Karpas-422 (cell line): ENCODE measurements at regions not wholly inside any gene's neighbourhood (a gene's known extent, or its start where the extent isn't known, plus 50 kb on each side); places are given as distances from the start of the nearest gene placed in this dataset.

Experiments used
- DNase-seq: peaks from one replicate; pipeline ENCODE4 v3.0.0-alpha.2; 2015
- H2AFZ ChIP-seq: fragments of 200-600 bp; sonication (generic); 2 replicates; pipeline ENCODE4 v1.6.1; 2014; ENCODE audit warnings: antibody characterized with exemption, low read length, mixed read lengths
- H3K27ac ChIP-seq: fragments of 200-600 bp; sonication (generic); 2 replicates; pipeline ENCODE4 v1.5.1; 2014; ENCODE audit warnings: mild to moderate bottlenecking, low read length, moderate library complexity
- H3K27me3 ChIP-seq: fragments of 200-600 bp; sonication (generic); 2 replicates; pipeline ENCODE4 v1.6.1; 2014; ENCODE audit warnings: low read length, mixed read lengths
- H3K36me3 ChIP-seq: fragments of 200-600 bp; sonication (generic); 2 replicates; pipeline ENCODE4 v1.6.1; 2014; ENCODE audit warnings: low read length, mixed read lengths; ENCODE audit not compliant: insufficient read depth
- H3K4me1 ChIP-seq: fragments of 200-600 bp; sonication (generic); 2 replicates; pipeline ENCODE4 v1.6.1; 2014; ENCODE audit warnings: mild to moderate bottlenecking, low read length, mixed read lengths
- H3K4me2 ChIP-seq: fragments of 200-600 bp; sonication (generic); 2 replicates; pipeline ENCODE4 v1.6.1; 2014; ENCODE audit warnings: low read length, low read depth, mild to moderate bottlenecking; ENCODE audit not compliant: poor library complexity, severe bottlenecking
- H3K4me3 ChIP-seq: fragments of 200-600 bp; sonication (generic); 2 replicates; pipeline ENCODE4 v1.5.1; 2014; ENCODE audit warnings: mild to moderate bottlenecking, antibody characterized with exemption, low read length, mixed read lengths
- H3K79me2 ChIP-seq: fragments of 200-600 bp; sonication (generic); 2 replicates; pipeline ENCODE4 v1.6.1; 2014; ENCODE audit warnings: mild to moderate bottlenecking, low read length, mixed read lengths
- H3K9ac ChIP-seq: fragments of 200-600 bp; sonication (generic); 2 replicates; pipeline ENCODE4 v1.6.0; 2014; ENCODE audit warnings: low read length
- H3K9me2 ChIP-seq: fragments of 200-600 bp; sonication (generic), shearing (Covaris generic); replicated peaks from 2 replicates; pipeline ENCODE4 v1.6.0; 2014; ENCODE audit warnings: mild to moderate bottlenecking, low read length, moderate library complexity; ENCODE audit not compliant: insufficient read depth
- H3K9me3 ChIP-seq: fragments of 300-700, 200-600 bp; sonication (generic); 2 replicates; pipeline ENCODE4 v1.6.1; 2014; ENCODE audit warnings: low read length, mixed read lengths
- H4K20me1 ChIP-seq: fragments of 200-600 bp; sonication (generic); 2 replicates; pipeline ENCODE4 v1.6.1; 2014; ENCODE audit warnings: mild to moderate bottlenecking, antibody characterized with exemption, low read length, low read depth; ENCODE audit not compliant: insufficient read depth

- H3K9me3 ChIP-seq = peaks cover 4% of the 10 kb centered on the region
- no peak overlapping the region for H3K4me3 ChIP-seq
- H3K9me2 ChIP-seq = no peaks in the 10 kb centered on the region
- H4K20me1 ChIP-seq = no peaks in the 10 kb centered on the region
- H3K79me2 ChIP-seq = no peaks in the 10 kb centered on the region
- no peak overlapping the region for H3K4me2 ChIP-seq
- H3K36me3 ChIP-seq = no peaks in the 10 kb centered on the region
- no peak overlapping the region for H2AFZ ChIP-seq
- H3K4me1 ChIP-seq = no peaks in the 10 kb centered on the region
- no peak for DNase-seq
- H3K27ac ChIP-seq = no peak overlapping the region
- H3K9ac ChIP-seq = no peak overlapping the region
- no peaks in the 10 kb centered on the region for H3K27me3 ChIP-seq
These were observed 246.3 kb downstream of the IRX2 start for GRCh38 chr5:2505217-2505616.

- Histone ChIP-seq H3K27me3 (no peaks in the 10 kb centered on the region), H3K36me3 (no peaks in the 10 kb centered on the region), H3K4me1 (no peaks in the 10 kb centered on the region), H3K9me3 (peaks cover 4% of the 10 kb centered on the region), H3K9me2 (no peaks in the 10 kb centered on the region), H3K4me2 (no peak overlapping the region), H3K79me2 (no peaks in the 10 kb centered on the region), H4K20me1 (no peaks in the 10 kb centered on the region), H3K4me3 (no peak overlapping the region), H3K9ac (no peak overlapping the region), H3K27ac (no peak overlapping the region), H2AFZ (no peak overlapping the region)
- DNase-seq = no peak
These were observed 248.4 kb downstream of the IRX2 start for GRCh38 chr5:2502970-2503594.

- Histone ChIP-seq H3K79me2 (no peaks in the 10 kb centered on the region), H3K4me3 (no peak overlapping the region), H3K36me3 (no peaks in the 10 kb centered on the region), H3K27me3 (no peaks in the 10 kb centered on the region), H3K9me3 (peaks cover 4% of the 10 kb centered on the region), H3K27ac (no peak overlapping the region), H4K20me1 (no peaks in the 10 kb centered on the region), H2AFZ (no peak overlapping the region), H3K9ac (no peak overlapping the region), H3K4me1 (no peaks in the 10 kb centered on the region), H3K9me2 (no peaks in the 10 kb centered on the region), H3K4me2 (no peak overlapping the region)
- no peak for DNase-seq
These were observed 251.6 kb downstream of the IRX2 start for GRCh38 chr5:2499917-2500316.

- Histone ChIP-seq H2AFZ (no peak overlapping the region), H3K9ac (no peak overlapping the region), H4K20me1 (no peaks in the 10 kb centered on the region), H3K4me3 (no peak overlapping the region), H3K9me2 (no peaks in the 10 kb centered on the region), H3K79me2 (no peaks in the 10 kb centered on the region), H3K4me1 (no peaks in the 10 kb centered on the region), H3K27me3 (no peaks in the 10 kb centered on the region), H3K9me3 (peaks cover 14% of the 10 kb centered on the region), H3K27ac (no peak overlapping the region), H3K4me2 (no peak overlapping the region), H3K36me3 (no peaks in the 10 kb centered on the region)
- DNase-seq = no peak
These were observed 254.6 kb downstream of the IRX2 start for GRCh38 chr5:2496891-2497290.

- Histone ChIP-seq H3K27ac (no peak overlapping the region), H3K4me2 (no peak overlapping the region), H3K79me2 (no peaks in the 10 kb centered on the region), H4K20me1 (no peaks in the 10 kb centered on the region), H3K4me3 (no peak overlapping the region), H2AFZ (no peak overlapping the region), H3K4me1 (no peaks in the 10 kb centered on the region), H3K9me2 (no peaks in the 10 kb centered on the region), H3K27me3 (no peaks in the 10 kb centered on the region), H3K9me3 (peaks cover 14% of the 10 kb centered on the region), H3K9ac (no peak overlapping the region), H3K36me3 (no peaks in the 10 kb centered on the region)
- no peak for DNase-seq
These were observed 255.4 kb downstream of the IRX2 start for GRCh38 chr5:2496126-2496525.

GRCh38 chr5:2493356-2493755, 258.1 kb downstream of the IRX2 start:
- DNase-seq = no peak
- H4K20me1 ChIP-seq = no peaks in the 10 kb centered on the region
- peaks cover 14% of the 10 kb centered on the region for H3K9me3 ChIP-seq
- H3K4me2 ChIP-seq = no peak overlapping the region
- H3K27me3 ChIP-seq = no peaks in the 10 kb centered on the region
- H2AFZ ChIP-seq = no peak overlapping the region
- no peak overlapping the region for H3K27ac ChIP-seq
- H3K4me1 ChIP-seq = no peaks in the 10 kb centered on the region
- no peak overlapping the region for H3K4me3 ChIP-seq
- H3K9me2 ChIP-seq = no peaks in the 10 kb centered on the region
- H3K9ac ChIP-seq = no peak overlapping the region
- H3K79me2 ChIP-seq = no peaks in the 10 kb centered on the region
- H3K36me3 ChIP-seq = no peaks in the 10 kb centered on the region

GRCh38 chr5:2492476-2492875, 259.0 kb downstream of the IRX2 start:
- no peaks in the 10 kb centered on the region for H3K27me3 ChIP-seq
- H2AFZ ChIP-seq = no peak overlapping the region
- H3K4me1 ChIP-seq = no peaks in the 10 kb centered on the region
- no peak overlapping the region for H3K9ac ChIP-seq
- H3K9me3 ChIP-seq = peaks cover 14% of the 10 kb centered on the region
- no peak overlapping the region for H3K27ac ChIP-seq
- DNase-seq = no peak
- no peak overlapping the region for H3K4me3 ChIP-seq
- no peaks in the 10 kb centered on the region for H3K79me2 ChIP-seq
- H3K9me2 ChIP-seq = no peaks in the 10 kb centered on the region
- H4K20me1 ChIP-seq = no peaks in the 10 kb centered on the region
- H3K36me3 ChIP-seq = no peaks in the 10 kb centered on the region
- H3K4me2 ChIP-seq = no peak overlapping the region

GRCh38 chr5:2491846-2492245, 259.6 kb downstream of the IRX2 start:
- no peak for DNase-seq
- no peak overlapping the region for H3K4me2 ChIP-seq

GRCh38 chr5:2489306-2489705, 262.2 kb downstream of the IRX2 start:
- no peaks in the 10 kb centered on the region for H3K79me2 ChIP-seq
- no peaks in the 10 kb centered on the region for H3K36me3 ChIP-seq
- no peaks in the 10 kb centered on the region for H3K4me1 ChIP-seq

More at GRCh38 chr5:2491846-2492245, 259.6 kb downstream of the IRX2 start:
- H3K27me3 ChIP-seq = no peaks in the 10 kb centered on the region
- H4K20me1 ChIP-seq = no peaks in the 10 kb centered on the region
- H2AFZ ChIP-seq = no peak overlapping the region
- no peak overlapping the region for H3K27ac ChIP-seq
- H3K9me2 ChIP-seq = no peaks in the 10 kb centered on the region
- peaks cover 14% of the 10 kb centered on the region for H3K9me3 ChIP-seq
- H3K4me3 ChIP-seq = no peak overlapping the region
- H3K9ac ChIP-seq = no peak overlapping the region
- H3K4me1 ChIP-seq = no peaks in the 10 kb centered on the region
- no peaks in the 10 kb centered on the region for H3K79me2 ChIP-seq
- no peaks in the 10 kb centered on the region for H3K36me3 ChIP-seq

More at GRCh38 chr5:2489306-2489705, 262.2 kb downstream of the IRX2 start:
- H2AFZ ChIP-seq = no peak overlapping the region
- peaks cover 11% of the 10 kb centered on the region for H3K9me3 ChIP-seq
- H3K9ac ChIP-seq = no peak overlapping the region
- H3K27ac ChIP-seq = no peak overlapping the region
- no peak overlapping the region for H3K4me3 ChIP-seq
- DNase-seq = no peak
- no peaks in the 10 kb centered on the region for H4K20me1 ChIP-seq
- H3K27me3 ChIP-seq = no peaks in the 10 kb centered on the region
- H3K4me2 ChIP-seq = no peak overlapping the region
- no peaks in the 10 kb centered on the region for H3K9me2 ChIP-seq
